Transverse colon (tissue), 4 donors: ENCODE measurements at regions not wholly inside any gene's neighbourhood (a gene's known extent, or its start where the extent isn't known, plus 50 kb on each side); places are given as distances from the start of the nearest gene placed in this dataset.

ENCODE experiments used
- DNase-seq: peaks from one replicate; pipeline ENCODE4 v3.0.0-alpha.2; 2019
- H3K27ac ChIP-seq, 4 donors: fragments of 200-600 bp; sonication (generic); 2 replicates each; pipeline ENCODE4 v1.5.1; 2016 to 2018; ENCODE audit warnings: inconsistent platforms in 4 of 4
- H3K27me3 ChIP-seq: fragments of 200-600 bp; sonication (generic); 2 replicates; pipeline ENCODE4 v1.5.1; 2017; ENCODE audit warnings: inconsistent platforms
- H3K36me3 ChIP-seq, 4 donors: fragments of 200-600 bp; sonication (generic); 2 replicates each; pipeline ENCODE4 v1.5.1; 2017 to 2019; ENCODE audit warnings: inconsistent platforms in 4 of 4
- H3K4me1 ChIP-seq, 4 donors: fragments of 200-600 bp; sonication (generic); 2 replicates each; pipeline ENCODE4 v1.5.1; 2017 to 2020; ENCODE audit warnings: inconsistent platforms in 4 of 4
- H3K4me3 ChIP-seq, 4 donors: fragments of 200-600 bp; sonication (generic); 1 replicate in 1 of 4; 2 replicates in 3 of 4; pipeline versions ENCODE4 v1.5.1 to v1.6.1; 2017 to 2019; ENCODE audit warnings: inconsistent platforms in 4 of 4
- H3K9me3 ChIP-seq, 2 donors: fragments of 200-600 bp; sonication (generic); 2 replicates each; pipeline ENCODE4 v1.5.1; 2017 to 2019; ENCODE audit warnings: inconsistent platforms in 2 of 2
- CTCF ChIP-seq, 5 experiments: fragments of 200-600 bp in 3 of 5; fragments of 450-650 bp in 2 of 5; sonication (generic) in 3 of 5; IDR thresholded peaks; 1 replicate in 2 of 5; 2 replicates in 3 of 5; pipeline ENCODE4 v1.5.1; 2016 to 2017; ENCODE audit warnings: antibody characterized with exemption in 5 of 5, inconsistent platforms in 3 of 5, mild to moderate bottlenecking in 2 of 5, moderate library complexity in 1 of 5
- EP300 ChIP-seq: sonication (generic); formaldehyde crosslinking; IDR thresholded peaks from one replicate; pipeline ENCODE4 v1.6.1; 2017; ENCODE audit warnings: antibody characterized with exemption, low read depth
- POLR2A ChIP-seq: fragments of 450-650 bp; IDR thresholded peaks from one replicate; pipeline ENCODE4 v1.6.1; 2016; ENCODE audit warnings: antibody characterized with exemption, mild to moderate bottlenecking, moderate library complexity
- POLR2AphosphoS5 ChIP-seq, 3 donors: sonication (generic); formaldehyde crosslinking; IDR thresholded peaks; one replicate each; pipeline ENCODE4 v1.6.1; 2016; ENCODE audit warnings: antibody characterized with exemption in 3 of 3
- WGBS, 2 donors: methylation state at CpG; one replicate each; pipeline ENCODE4 v1.1.5; 2018; ENCODE audit warnings: low coverage in 1 of 2; 5-methylcytosine and 5-hydroxymethylcytosine counted together
- in situ Hi-C, 4 donors: fragments of 200-750 bp; cut with MboI; loops; one replicate each; pipeline versions ENCODE4 v1.15.0 to v1.15.1; 2017; ENCODE audit warnings: low sequenced_read_pairs in 3 of 4, low pct_ligation_motif_present in 1 of 4, low pct_unique_long_range_greater_than_20kb in 1 of 4
- intact Hi-C: fragments of 100-400 bp; cut with DNase I; formaldehyde crosslinking; loops from one replicate; pipeline ENCODE4 v1.15.1; 2023; ENCODE audit warnings: low total_unique reads

GRCh38 chr4:127410201-127410600 lies 222.6 kb upstream of the INTU start:
- Histone ChIP-seq H3K4me3 (no peak overlapping the region), H3K9me3 (peaks cover 0 to 4% of the 10 kb centered on the region in 2 donors), H3K27ac (no peak overlapping the region), H3K36me3 (no peaks in the 10 kb centered on the region), H3K27me3 (no peaks in the 10 kb centered on the region), H3K4me1 (no peaks in the 10 kb centered on the region)
- in situ Hi-C loops (no loop called here), intact Hi-C loops (no loop called here)
- DNase-seq: no peak
- WGBS, 2 donors: 85 to 89% methylated on average over 1 to 3 of the region's 3 CpGs
- TF ChIP-seq EP300 (no peak), POLR2AphosphoS5 (IDR thresholded peaks at IDR 0.05) (no peak), CTCF (IDR thresholded peaks at IDR 0.05) (no peak), POLR2A (no peak)

- Histone ChIP-seq H3K4me1 (no peaks in the 10 kb centered on the region), H3K9me3 (peaks cover 0 to 4% of the 10 kb centered on the region in 2 donors), H3K27ac (no peak overlapping the region), H3K36me3 (no peaks in the 10 kb centered on the region), H3K4me3 (no peak overlapping the region), H3K27me3 (no peaks in the 10 kb centered on the region)
- no peak for DNase-seq
- intact Hi-C loops: no loop called here
- in situ Hi-C loops: no loop called here
- 30 to 54% methylated on average over 2 of the region's 2 CpGs for WGBS, 2 donors
- TF ChIP-seq EP300: no peak
- TF ChIP-seq POLR2A: no peak
- TF ChIP-seq CTCF (IDR thresholded peaks at IDR 0.05): no peak
- TF ChIP-seq POLR2AphosphoS5 (IDR thresholded peaks at IDR 0.05): no peak
Measured at GRCh38 chr4:127410644-127411043, 222.1 kb upstream of the INTU start.

- in situ Hi-C loops (no loop called here), intact Hi-C loops (no loop called here)
- Histone ChIP-seq H3K36me3 (no peaks in the 10 kb centered on the region), H3K27me3 (no peaks in the 10 kb centered on the region), H3K27ac (no peak overlapping the region), H3K4me1 (peaks cover 0 to 3% (median 0%) of the 10 kb centered on the region in 4 donors), H3K4me3 (no peak overlapping the region), H3K9me3 (no peaks in the 10 kb centered on the region)
- TF ChIP-seq EP300: no peak
- TF ChIP-seq POLR2A: no peak
- no peak for TF ChIP-seq POLR2AphosphoS5 (IDR thresholded peaks at IDR 0.05)
- no peak for TF ChIP-seq CTCF (IDR thresholded peaks at IDR 0.05)
- WGBS, 2 donors: 57 to 61% methylated on average over 2 of the region's 2 CpGs
- DNase-seq: no peak
Measured at GRCh38 chr4:127414951-127415606, 217.7 kb upstream of the INTU start.

- WGBS, 2 donors: 74 to 78% methylated on average over 3 to 4 of the region's 4 CpGs
- DNase-seq: no peak
- H3K27ac ChIP-seq: no peak overlapping the region
- in situ Hi-C loops (no loop called here), intact Hi-C loops (no loop called here)
- H3K4me3 ChIP-seq: no peak overlapping the region
- no peaks in the 10 kb centered on the region for H3K36me3 ChIP-seq
- H3K9me3 ChIP-seq: no peaks in the 10 kb centered on the region
- H3K27me3 ChIP-seq: no peaks in the 10 kb centered on the region
- TF ChIP-seq CTCF (IDR thresholded peaks at IDR 0.05): no peak
- no peak for TF ChIP-seq POLR2A
- H3K4me1 ChIP-seq: peaks cover 0 to 3% (median 0%) of the 10 kb centered on the region in 4 donors
Measured at GRCh38 chr4:127416115-127416514, 216.6 kb upstream of the INTU start.
